ENCODE measurements at regions not wholly inside any gene's neighbourhood (a gene's known extent, or its start where the extent isn't known, plus 50 kb on each side); places are given as distances from the start of the nearest gene placed in this dataset.
"Not testable (repeated sequence)": the region's sequence is repeated elsewhere in the genome, so short reads cannot be mapped to it uniquely, and the experiment has no call there.

GRCh38 chr9:110095776-110096175 lies 112.2 kb downstream of the C9orf152 start:
- no peak for TF ChIP-seq CTCF (IDR thresholded peaks at IDR 0.05)
- no peaks in the 10 kb centered on the region for H3K4me1 ChIP-seq (ENCODE audit: insufficient read depth, low read length)
- H3K27me3 ChIP-seq (ENCODE audit: control insufficient read depth in 1 of 2, insufficient read depth in 2 of 2, low read length in 2 of 2) = no peaks in the 10 kb centered on the region
- intact Hi-C loops (cut with DNase I, micrococcal nuclease) = no loop called here
- Mint-ChIP-seq H3K9me3 (no peaks in the 10 kb centered on the region), H3K4me3 (no peak overlapping the region), H3K27ac (no peak overlapping the region), H3K36me3 (ENCODE audit: low read depth) (no peaks in the 10 kb centered on the region), H3K4me1 (ENCODE audit: low read depth) (peaks cover 5% of the 10 kb centered on the region), H3K27me3 (no peaks in the 10 kb centered on the region)
- ATAC-seq (ENCODE audit: poor library complexity) (no peak), DNase-seq (peak in 2 of 14 experiments; percentile 18 to 33)
- ChIA-PET POLR2A (no interaction called here), CTCF (no interaction called here)
- no peak overlapping the region for H3K27ac ChIP-seq (ENCODE audit: low read depth in 1 of 2, low read length in 2 of 2)
- H3K9me3 ChIP-seq (ENCODE audit: control insufficient read depth in 1 of 2, insufficient read depth in 1 of 2, low read length in 2 of 2) = no peaks in the 10 kb centered on the region
- no peak overlapping the region for H3K4me3 ChIP-seq (ENCODE audit: low read length)
- no peaks in the 10 kb centered on the region for H3K36me3 ChIP-seq (ENCODE audit: insufficient read depth, low read length)

GRCh38 chr9:110096674-110097073 lies 111.3 kb downstream of the C9orf152 start:
- H3K4me3 ChIP-seq (ENCODE audit: low read length); ATAC-seq (ENCODE audit: poor library complexity); H3K27ac ChIP-seq (ENCODE audit: low read depth in 1 of 2, low read length in 2 of 2); H3K27me3 ChIP-seq (ENCODE audit: control insufficient read depth in 1 of 2, insufficient read depth in 2 of 2, low read length in 2 of 2); intact Hi-C loops (cut with DNase I, micrococcal nuclease); H3K27me3 Mint-ChIP-seq; CTCF ChIA-PET; H3K4me1 Mint-ChIP-seq (ENCODE audit: low read depth); H3K9me3 Mint-ChIP-seq; H3K36me3 Mint-ChIP-seq (ENCODE audit: low read depth); H3K4me3 Mint-ChIP-seq; H3K27ac Mint-ChIP-seq; H3K4me1 ChIP-seq (ENCODE audit: insufficient read depth, low read length); H3K36me3 ChIP-seq (ENCODE audit: insufficient read depth, low read length); POLR2A ChIA-PET; H3K9me3 ChIP-seq (ENCODE audit: control insufficient read depth in 1 of 2, insufficient read depth in 1 of 2, low read length in 2 of 2); DNase-seq: not testable (repeated sequence)

- TF ChIP-seq CTCF (IDR thresholded peaks at IDR 0.05) = no peak
- Mint-ChIP-seq H3K9me3 (no peaks in the 10 kb centered on the region), H3K27ac (no peak overlapping the region), H3K27me3 (no peaks in the 10 kb centered on the region), H3K4me1 (ENCODE audit: low read depth) (no peaks in the 10 kb centered on the region), H3K36me3 (ENCODE audit: low read depth) (no peaks in the 10 kb centered on the region), H3K4me3 (no peak overlapping the region)
- H3K4me1 ChIP-seq (ENCODE audit: insufficient read depth, low read length) = no peaks in the 10 kb centered on the region
- DNase-seq (no peak), ATAC-seq (ENCODE audit: poor library complexity) (no peak)
- ChIA-PET POLR2A (interaction anchor here (0.6 kb wide), 1 partner anchor 47 kb away, joined by 3 read pairs; no protein-coding TSS in a partner anchor), CTCF (no interaction called here)
- H3K27ac ChIP-seq (ENCODE audit: low read depth in 1 of 2, low read length in 2 of 2) = no peak overlapping the region
- no peak overlapping the region for H3K4me3 ChIP-seq (ENCODE audit: low read length)
- H3K27me3 ChIP-seq (ENCODE audit: control insufficient read depth in 1 of 2, insufficient read depth in 2 of 2, low read length in 2 of 2) = no peaks in the 10 kb centered on the region
- intact Hi-C loops (cut with DNase I, micrococcal nuclease) = no loop called here
- no peaks in the 10 kb centered on the region for H3K36me3 ChIP-seq (ENCODE audit: insufficient read depth, low read length)
- no peaks in the 10 kb centered on the region for H3K9me3 ChIP-seq (ENCODE audit: control insufficient read depth in 1 of 2, insufficient read depth in 1 of 2, low read length in 2 of 2)
These were observed 108.5 kb downstream of the C9orf152 start for GRCh38 chr9:110099236-110100095.
